Stimulated activated naive CD8-positive, alpha-beta T cell treated with anti-CD3 and anti-CD28 coated beads, Interleukin-15, Interleukin-2, amounts not matched to agents 100 ng/mL and 50 ng/mL, for 24 hours (primary cell): ENCODE measurements at regions not wholly inside any gene's neighbourhood (a gene's known extent, or its start where the extent isn't known, plus 50 kb on each side); places are given as distances from the start of the nearest gene placed in this dataset.

ENCODE experiments used
- H3K27ac Mint-ChIP-seq: one replicate; pipeline ENCODE4 v1.8.0; 2021; ENCODE audit warnings: mild to moderate bottlenecking, mixed read lengths
- H3K27me3 Mint-ChIP-seq: one replicate; pipeline ENCODE4 v1.8.0; 2021; ENCODE audit warnings: mixed read lengths
- H3K36me3 Mint-ChIP-seq: one replicate; pipeline ENCODE4 v1.8.0; 2021; ENCODE audit warnings: low read depth, mixed read lengths
- H3K4me1 Mint-ChIP-seq: one replicate; pipeline ENCODE4 v1.8.0; 2021; ENCODE audit warnings: low read depth, mixed read lengths
- H3K4me3 Mint-ChIP-seq: one replicate; pipeline ENCODE4 v1.8.0; 2021; ENCODE audit warnings: mild to moderate bottlenecking, mixed read lengths
- H3K9me3 Mint-ChIP-seq: one replicate; pipeline ENCODE4 v1.8.0; 2021; ENCODE audit warnings: mixed read lengths

GRCh38 chr3:124652009-124652408, 78.2 kb upstream of the UMPS start:
- Mint-ChIP-seq H3K27ac (peak overlapping the region; percentile 92), H3K4me3 (no peak overlapping the region), H3K9me3 (no peaks in the 10 kb centered on the region), H3K4me1 (peaks cover 45% of the 10 kb centered on the region), H3K36me3 (peaks cover 3% of the 10 kb centered on the region), H3K27me3 (peaks cover 24% of the 10 kb centered on the region)

- Mint-ChIP-seq H3K9me3 (no peaks in the 10 kb centered on the region), H3K36me3 (peaks cover 3% of the 10 kb centered on the region), H3K4me1 (peaks cover 52% of the 10 kb centered on the region), H3K27me3 (peaks cover 21% of the 10 kb centered on the region), H3K4me3 (no peak overlapping the region), H3K27ac (peak overlapping the region; percentile 26)
Observed at GRCh38 chr3:124653071-124653796, 77.0 kb upstream of the UMPS start.

- Mint-ChIP-seq H3K27me3 (peaks cover 21% of the 10 kb centered on the region), H3K36me3 (peaks cover 3% of the 10 kb centered on the region), H3K27ac (no peak overlapping the region), H3K4me1 (peaks cover 51% of the 10 kb centered on the region), H3K9me3 (no peaks in the 10 kb centered on the region), H3K4me3 (no peak overlapping the region)
Observed at GRCh38 chr3:124653797-124654469, 76.3 kb upstream of the UMPS start.

- H3K4me3 Mint-ChIP-seq: no peak overlapping the region
- peaks cover 21% of the 10 kb centered on the region for H3K27me3 Mint-ChIP-seq
- no peak overlapping the region for H3K27ac Mint-ChIP-seq
- no peaks in the 10 kb centered on the region for H3K9me3 Mint-ChIP-seq
- H3K4me1 Mint-ChIP-seq: peaks cover 46% of the 10 kb centered on the region
- H3K36me3 Mint-ChIP-seq: peaks cover 3% of the 10 kb centered on the region
Observed at GRCh38 chr3:124654470-124654845, 75.8 kb upstream of the UMPS start.

- peaks cover 41% of the 10 kb centered on the region for H3K4me1 Mint-ChIP-seq
- peaks cover 3% of the 10 kb centered on the region for H3K36me3 Mint-ChIP-seq
- no peak overlapping the region for H3K27ac Mint-ChIP-seq
- H3K27me3 Mint-ChIP-seq: peaks cover 17% of the 10 kb centered on the region
- H3K9me3 Mint-ChIP-seq: no peaks in the 10 kb centered on the region
- no peak overlapping the region for H3K4me3 Mint-ChIP-seq
Observed at GRCh38 chr3:124656531-124656930, 73.7 kb upstream of the UMPS start.

- peaks cover 38% of the 10 kb centered on the region for H3K4me1 Mint-ChIP-seq
- no peak overlapping the region for H3K4me3 Mint-ChIP-seq
- H3K9me3 Mint-ChIP-seq: no peaks in the 10 kb centered on the region
- peaks cover 17% of the 10 kb centered on the region for H3K27me3 Mint-ChIP-seq
- peaks cover 3% of the 10 kb centered on the region for H3K36me3 Mint-ChIP-seq
- peak overlapping the region; percentile 1 for H3K27ac Mint-ChIP-seq
Observed at GRCh38 chr3:124657138-124657537, 73.1 kb upstream of the UMPS start.

- peak overlapping the region; percentile 61 for H3K27ac Mint-ChIP-seq
- H3K27me3 Mint-ChIP-seq: peaks cover 13% of the 10 kb centered on the region
- no peak overlapping the region for H3K4me3 Mint-ChIP-seq
- H3K4me1 Mint-ChIP-seq: peaks cover 27% of the 10 kb centered on the region
- no peaks in the 10 kb centered on the region for H3K36me3 Mint-ChIP-seq
- no peaks in the 10 kb centered on the region for H3K9me3 Mint-ChIP-seq
Observed at GRCh38 chr3:124658270-124658669, 72.0 kb upstream of the UMPS start.

- Mint-ChIP-seq H3K27ac (no peak overlapping the region), H3K36me3 (no peaks in the 10 kb centered on the region)
Observed at GRCh38 chr3:124659175-124659574, 71.1 kb upstream of the UMPS start.

GRCh38 chr3:124660599-124660998, 69.7 kb upstream of the UMPS start:
- H3K4me1 Mint-ChIP-seq: peaks cover 25% of the 10 kb centered on the region

More at GRCh38 chr3:124659175-124659574, 71.1 kb upstream of the UMPS start:
- peaks cover 13% of the 10 kb centered on the region for H3K27me3 Mint-ChIP-seq
- peaks cover 25% of the 10 kb centered on the region for H3K4me1 Mint-ChIP-seq
- no peak overlapping the region for H3K4me3 Mint-ChIP-seq
- no peaks in the 10 kb centered on the region for H3K9me3 Mint-ChIP-seq

GRCh38 chr3:124663690-124664089, 66.6 kb upstream of the UMPS start:
- Mint-ChIP-seq H3K4me1 (peaks cover 19% of the 10 kb centered on the region), H3K27ac (no peak overlapping the region), H3K9me3 (no peaks in the 10 kb centered on the region)

More at GRCh38 chr3:124660599-124660998, 69.7 kb upstream of the UMPS start:
- Mint-ChIP-seq H3K27me3 (peaks cover 3% of the 10 kb centered on the region), H3K27ac (peak overlapping the region; percentile 76), H3K9me3 (no peaks in the 10 kb centered on the region), H3K36me3 (no peaks in the 10 kb centered on the region), H3K4me3 (peak overlapping the region; percentile 58)

GRCh38 chr3:124664804-124665203, 65.4 kb upstream of the UMPS start:
- no peaks in the 10 kb centered on the region for H3K36me3 Mint-ChIP-seq
- H3K27ac Mint-ChIP-seq: no peak overlapping the region
- peaks cover 19% of the 10 kb centered on the region for H3K4me1 Mint-ChIP-seq
- H3K4me3 Mint-ChIP-seq: no peak overlapping the region
- H3K27me3 Mint-ChIP-seq: no peaks in the 10 kb centered on the region
- no peaks in the 10 kb centered on the region for H3K9me3 Mint-ChIP-seq

More at GRCh38 chr3:124663690-124664089, 66.6 kb upstream of the UMPS start:
- Mint-ChIP-seq H3K27me3 (no peaks in the 10 kb centered on the region), H3K4me3 (no peak overlapping the region), H3K36me3 (no peaks in the 10 kb centered on the region)

GRCh38 chr3:124666067-124666466, 64.2 kb upstream of the UMPS start:
- Mint-ChIP-seq H3K9me3 (peaks cover 5% of the 10 kb centered on the region), H3K4me3 (no peak overlapping the region), H3K27me3 (no peaks in the 10 kb centered on the region), H3K27ac (no peak overlapping the region), H3K36me3 (peaks cover 6% of the 10 kb centered on the region), H3K4me1 (peaks cover 14% of the 10 kb centered on the region)

- H3K9me3 Mint-ChIP-seq: peaks cover 9% of the 10 kb centered on the region
Observed at GRCh38 chr3:124669470-124669869, 60.8 kb upstream of the UMPS start.

GRCh38 chr3:124671106-124671505, 59.1 kb upstream of the UMPS start:
- H3K4me1 Mint-ChIP-seq: peaks cover 14% of the 10 kb centered on the region
- peaks cover 15% of the 10 kb centered on the region for H3K36me3 Mint-ChIP-seq
- no peaks in the 10 kb centered on the region for H3K27me3 Mint-ChIP-seq
- H3K9me3 Mint-ChIP-seq: peaks cover 9% of the 10 kb centered on the region
- peak overlapping the region; percentile 70 for H3K27ac Mint-ChIP-seq
- peak overlapping the region; percentile 2 for H3K4me3 Mint-ChIP-seq

More at GRCh38 chr3:124669470-124669869, 60.8 kb upstream of the UMPS start:
- Mint-ChIP-seq H3K36me3 (peaks cover 15% of the 10 kb centered on the region), H3K4me1 (peaks cover 14% of the 10 kb centered on the region), H3K27me3 (no peaks in the 10 kb centered on the region), H3K4me3 (no peak overlapping the region), H3K27ac (no peak overlapping the region)

- Mint-ChIP-seq H3K9me3 (peaks cover 9% of the 10 kb centered on the region), H3K36me3 (peaks cover 15% of the 10 kb centered on the region), H3K27ac (no peak overlapping the region), H3K27me3 (no peaks in the 10 kb centered on the region), H3K4me1 (peaks cover 14% of the 10 kb centered on the region), H3K4me3 (no peak overlapping the region)
Observed at GRCh38 chr3:124674336-124674735, 55.9 kb upstream of the UMPS start.
